Stomach (tissue), 4 donors: ENCODE measurements at regions not wholly inside any gene's neighbourhood (a gene's known extent, or its start where the extent isn't known, plus 50 kb on each side); places are given as distances from the start of the nearest gene placed in this dataset.

ENCODE experiments used
- POLR2AphosphoS5 ChIP-seq, 3 donors: sonication (generic); formaldehyde crosslinking; IDR thresholded peaks; one replicate each; pipeline ENCODE4 v1.6.1; 2016; ENCODE audit warnings: antibody characterized with exemption in 3 of 3
- TF ChIP-seq, protein P1 (sequence below), 7 experiments: fragments of 450-650 bp in 4 of 7; fragments of 200-600 bp in 3 of 7; sonication (generic) in 3 of 7; IDR thresholded peaks; one replicate each; pipeline ENCODE4 v1.5.1; 2016 to 2019; ENCODE audit warnings: antibody characterized with exemption in 7 of 7, control low read depth in 2 of 7, mild to moderate bottlenecking in 1 of 7

DNA sequence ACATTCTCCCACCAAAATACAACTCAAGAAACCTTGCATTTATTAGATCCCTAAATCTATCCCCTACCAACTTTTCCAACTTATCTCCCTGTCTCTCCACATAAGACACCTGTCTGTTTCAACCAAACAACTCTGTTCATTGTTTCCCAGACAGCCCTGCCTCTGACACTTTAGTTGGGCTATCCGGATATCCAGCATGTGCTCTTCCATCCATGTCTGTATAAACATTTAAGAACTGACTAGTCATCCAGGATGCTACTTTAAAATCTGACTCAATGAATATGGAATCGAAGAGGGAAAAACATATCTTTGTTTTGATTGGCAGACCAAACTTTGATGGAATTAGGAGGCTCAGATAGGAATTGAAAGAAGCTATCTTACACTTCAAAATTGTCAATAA, 143.2 kb upstream of the DCAF8L1 start:
- TF ChIP-seq, protein P1, sequence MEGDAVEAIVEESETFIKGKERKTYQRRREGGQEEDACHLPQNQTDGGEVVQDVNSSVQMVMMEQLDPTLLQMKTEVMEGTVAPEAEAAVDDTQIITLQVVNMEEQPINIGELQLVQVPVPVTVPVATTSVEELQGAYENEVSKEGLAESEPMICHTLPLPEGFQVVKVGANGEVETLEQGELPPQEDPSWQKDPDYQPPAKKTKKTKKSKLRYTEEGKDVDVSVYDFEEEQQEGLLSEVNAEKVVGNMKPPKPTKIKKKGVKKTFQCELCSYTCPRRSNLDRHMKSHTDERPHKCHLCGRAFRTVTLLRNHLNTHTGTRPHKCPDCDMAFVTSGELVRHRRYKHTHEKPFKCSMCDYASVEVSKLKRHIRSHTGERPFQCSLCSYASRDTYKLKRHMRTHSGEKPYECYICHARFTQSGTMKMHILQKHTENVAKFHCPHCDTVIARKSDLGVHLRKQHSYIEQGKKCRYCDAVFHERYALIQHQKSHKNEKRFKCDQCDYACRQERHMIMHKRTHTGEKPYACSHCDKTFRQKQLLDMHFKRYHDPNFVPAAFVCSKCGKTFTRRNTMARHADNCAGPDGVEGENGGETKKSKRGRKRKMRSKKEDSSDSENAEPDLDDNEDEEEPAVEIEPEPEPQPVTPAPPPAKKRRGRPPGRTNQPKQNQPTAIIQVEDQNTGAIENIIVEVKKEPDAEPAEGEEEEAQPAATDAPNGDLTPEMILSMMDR (IDR thresholded peaks at IDR 0.05), result no peak
- TF ChIP-seq POLR2AphosphoS5 (IDR thresholded peaks at IDR 0.05), result no peak
